Stimulated activated CD8-positive, alpha-beta memory T cell treated with anti-CD3 and anti-CD28 coated beads, Interleukin-15, amount 100 ng/mL, for 24 hours (primary cell): ENCODE measurements at regions not wholly inside any gene's neighbourhood (a gene's known extent, or its start where the extent isn't known, plus 50 kb on each side); places are given as distances from the start of the nearest gene placed in this dataset.
"Not testable (repeated sequence)": the region's sequence is repeated elsewhere in the genome, so short reads cannot be mapped to it uniquely, and the experiment has no call there.

Source experiments
- DNase-seq: peaks from one replicate; pipeline ENCODE4 v3.0.0-alpha.2; 2020; ENCODE audit warnings: low read depth

DNA sequence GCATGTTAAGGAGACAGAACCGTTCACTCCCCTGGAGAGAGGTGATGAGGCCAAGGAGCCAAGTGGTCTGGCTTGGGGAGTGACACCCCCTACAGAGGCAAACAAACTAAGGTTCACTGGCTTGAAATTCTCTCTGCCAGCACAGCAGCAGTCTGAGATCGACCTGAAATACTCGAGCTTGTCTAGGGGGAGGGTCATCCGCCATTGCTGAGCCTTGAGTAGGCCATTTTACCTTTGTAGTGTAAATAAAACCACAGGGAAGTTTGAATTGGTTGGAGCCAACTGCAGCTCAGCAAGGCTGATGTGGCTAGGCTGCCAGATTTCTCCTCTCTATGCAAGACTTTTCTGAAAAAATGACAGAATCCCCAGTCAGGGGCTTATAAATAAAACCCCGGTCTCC lies 52.9 kb downstream of the CDY2B start:
- not testable (repeated sequence) for DNase-seq

GRCh38 chrY:17819700-17820099 lies 60.3 kb downstream of the CDY2B start:
- not testable (repeated sequence) for DNase-seq

DNA sequence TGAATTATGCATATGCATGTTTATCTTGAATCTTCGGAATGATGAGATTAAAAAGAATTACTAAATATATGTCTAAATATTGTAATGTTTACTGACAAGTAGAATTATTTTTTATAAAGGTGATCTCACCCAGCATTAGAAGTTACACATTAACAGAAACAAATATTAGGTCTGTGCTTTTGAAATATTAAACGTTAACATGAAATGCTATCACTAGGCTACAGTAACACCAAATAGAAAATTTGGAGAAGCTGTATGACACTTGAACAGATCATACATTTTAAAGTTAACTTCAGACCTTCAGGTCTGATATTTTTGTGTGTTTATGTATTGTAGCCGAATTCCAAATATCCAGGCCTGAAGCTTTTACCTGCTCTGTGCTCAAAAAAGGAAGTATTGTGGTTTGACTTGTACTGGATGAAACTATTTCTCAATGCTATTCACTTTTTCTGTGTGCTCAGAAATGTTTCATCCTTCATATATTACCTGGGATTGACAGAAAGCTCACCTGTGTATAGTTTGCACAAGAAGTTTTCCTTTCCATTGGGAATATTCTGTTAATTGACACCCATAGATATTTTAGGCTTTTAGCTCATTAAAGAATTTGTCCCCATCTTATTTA lies 60.9 kb downstream of the CDY2B start:
- not testable (repeated sequence) for DNase-seq

GRCh38 chrY:17817076-17818068 lies 62.6 kb downstream of the CDY2B start:
- DNase-seq: not testable (repeated sequence)

DNA sequence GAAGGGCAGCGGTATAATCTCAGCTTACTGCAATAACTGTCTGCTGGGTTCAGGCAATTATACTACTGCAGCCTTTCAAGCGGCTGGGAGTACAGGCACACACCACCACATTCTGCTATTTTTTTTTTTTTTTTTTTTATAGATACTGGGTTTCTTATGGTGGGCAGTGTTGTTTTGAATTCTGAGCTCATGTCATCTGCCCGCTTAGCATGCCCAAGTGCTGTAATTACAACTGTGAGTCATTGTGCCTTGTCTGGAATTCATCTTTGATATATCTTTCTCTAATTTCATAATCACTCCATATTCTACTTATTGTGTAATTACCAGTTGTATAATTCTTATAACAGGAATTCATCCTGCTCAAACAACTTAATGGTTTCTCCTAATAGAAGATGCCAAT lies 67.4 kb downstream of the CDY2B start:
- not testable (repeated sequence) for DNase-seq

GRCh38 chrY:17799915-17800314 lies 80.1 kb downstream of the CDY2B start:
- not testable (repeated sequence) for DNase-seq

DNA sequence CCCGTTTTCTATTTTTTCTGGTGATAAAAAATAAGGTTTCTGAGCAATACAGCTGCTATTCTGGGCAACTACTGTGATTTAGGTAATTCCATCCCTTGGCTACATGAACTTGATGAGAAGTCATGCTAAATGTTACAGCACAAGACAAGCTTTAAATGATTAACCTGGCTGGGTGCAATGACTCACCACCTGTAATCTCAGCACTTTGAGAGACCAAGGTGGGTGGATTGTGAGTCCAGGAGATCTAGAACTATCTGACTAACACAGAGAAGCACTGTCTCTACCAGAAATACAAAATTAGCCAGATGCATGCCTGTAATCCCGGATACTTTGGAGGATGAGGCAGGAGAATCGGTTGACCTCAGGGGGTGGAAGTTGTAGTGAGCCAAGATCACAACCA lies 92.8 kb downstream of the CDY2B start:
- not testable (repeated sequence) for DNase-seq

DNA sequence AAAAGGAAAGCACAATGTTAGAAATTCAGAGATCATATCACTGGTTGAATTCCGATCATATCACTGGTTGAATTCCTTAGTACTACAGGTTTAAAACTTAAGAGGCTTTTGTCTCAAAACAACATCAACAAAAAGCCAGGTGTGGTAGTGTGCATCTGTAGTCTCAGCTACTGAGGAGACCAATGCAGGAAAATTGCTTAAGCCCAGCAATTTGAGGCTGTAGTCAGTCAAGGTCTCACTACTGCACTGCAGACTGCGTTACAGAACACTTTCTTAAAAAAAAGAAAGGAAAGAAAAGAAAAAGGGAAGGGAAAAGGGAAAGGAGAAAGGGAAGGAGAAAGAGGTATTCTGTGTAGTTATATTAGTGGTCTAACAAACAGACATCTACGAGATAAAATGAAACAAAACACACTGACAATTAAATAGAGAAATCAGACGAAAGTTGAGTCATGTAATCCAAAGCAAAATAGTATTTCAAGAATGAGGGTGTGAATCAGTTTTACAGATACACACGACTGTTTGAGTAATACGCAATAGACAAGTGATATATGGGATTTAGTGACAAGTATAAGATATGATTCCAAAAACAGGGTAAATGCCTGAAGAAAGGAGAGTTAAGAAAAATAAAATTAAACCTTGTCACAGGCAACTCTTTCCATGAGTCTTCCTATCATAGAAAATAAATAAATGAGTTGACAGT lies 113.9 kb downstream of the CDY2B start:
- not testable (repeated sequence) for DNase-seq

GRCh38 chrY:17759213-17759612 lies 120.8 kb downstream of the CDY2B start:
- DNase-seq: not testable (repeated sequence)

GRCh38 chrY:17752887-17753497 lies 127.0 kb downstream of the CDY2B start:
- DNase-seq: not testable (repeated sequence)

DNA sequence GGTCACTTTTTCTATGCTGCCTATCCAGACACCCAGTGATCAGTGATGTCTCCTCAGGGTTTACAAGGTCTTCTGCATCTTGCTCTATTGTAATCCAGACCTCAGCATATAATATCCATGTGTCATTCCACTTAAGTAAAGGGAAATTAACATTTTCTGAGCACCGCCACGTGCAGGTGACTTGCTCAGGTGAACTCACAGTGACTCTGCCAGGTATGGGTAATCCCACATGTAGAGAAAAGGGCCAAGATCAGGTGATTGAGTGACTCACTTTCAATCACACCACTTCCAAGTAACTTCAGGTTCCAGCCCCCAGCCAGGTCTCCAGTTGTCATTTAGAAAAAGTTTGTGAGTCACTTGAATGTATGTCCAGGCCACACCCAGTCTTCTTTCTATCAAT lies 140.2 kb downstream of the CDY2B start:
- DNase-seq: not testable (repeated sequence)

DNA sequence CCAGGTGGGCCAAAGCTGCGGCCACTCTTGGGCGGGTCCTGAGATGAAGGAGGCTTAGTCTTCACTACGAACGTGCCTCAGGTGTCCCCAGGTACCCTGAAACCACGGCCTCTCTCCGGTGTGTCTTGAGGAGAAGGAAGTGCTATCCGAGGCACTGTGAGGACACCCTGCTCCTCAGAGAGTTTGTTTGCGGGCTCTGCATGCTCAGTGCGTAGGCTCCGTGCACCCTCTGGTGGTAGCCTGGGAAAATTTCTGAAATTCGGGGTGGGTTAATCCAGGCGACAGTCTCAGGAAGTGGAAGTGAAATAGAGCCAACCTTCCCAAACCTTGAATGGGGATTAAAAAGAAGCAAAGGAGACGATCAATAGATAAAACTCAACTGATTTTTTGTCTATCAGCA lies 150.5 kb downstream of the CDY2B start:
- not testable (repeated sequence) for DNase-seq

- not testable (repeated sequence) for DNase-seq
Measured at GRCh38 chrY:17716329-17717043, 163.5 kb downstream of the CDY2B start.

DNA sequence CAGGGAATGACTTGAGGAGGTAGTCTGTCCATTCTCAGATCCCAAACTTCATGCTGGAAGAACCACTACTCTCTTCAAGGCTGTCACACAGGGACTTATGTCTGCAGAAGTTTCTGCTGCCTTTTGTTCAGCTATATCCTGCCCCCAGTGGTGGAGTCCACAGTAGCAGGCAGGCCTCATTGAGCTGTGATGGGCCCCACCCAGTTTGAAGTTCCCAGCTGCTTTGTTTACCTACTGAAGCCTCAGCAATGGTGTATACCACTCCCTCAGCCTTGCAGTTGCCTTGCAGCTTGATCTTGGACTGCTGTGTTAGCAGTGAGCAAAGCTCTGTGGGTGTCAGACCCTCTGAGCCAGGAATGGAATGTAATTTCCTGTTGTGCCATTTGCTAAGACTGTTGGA lies 212.0 kb downstream of the CDY2B start:
- DNase-seq: not testable (repeated sequence)

DNA sequence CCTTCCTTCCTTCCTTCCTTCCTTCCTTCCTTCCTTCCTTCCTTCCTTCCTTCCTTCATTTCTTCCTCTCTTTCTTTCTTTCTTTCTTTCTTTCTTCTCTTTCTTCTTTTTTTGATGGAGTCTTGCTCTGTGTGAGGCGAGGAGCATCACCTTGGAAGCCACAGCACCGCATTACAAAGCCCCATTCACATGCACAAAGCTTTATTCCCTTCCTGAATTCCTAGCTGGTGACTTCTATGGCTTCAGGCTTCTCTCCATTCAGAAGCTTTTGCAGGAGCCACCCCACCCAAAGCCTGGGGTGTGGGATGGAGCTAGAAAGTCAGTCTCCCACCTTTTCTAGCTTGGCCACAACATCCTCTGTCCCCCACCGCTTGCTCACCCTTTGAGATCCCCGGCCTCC lies 237.0 kb downstream of the CDY2B start:
- DNase-seq: not testable (repeated sequence)

GRCh38 chrY:17634484-17634883 lies 245.5 kb downstream of the CDY2B start:
- not testable (repeated sequence) for DNase-seq

DNA sequence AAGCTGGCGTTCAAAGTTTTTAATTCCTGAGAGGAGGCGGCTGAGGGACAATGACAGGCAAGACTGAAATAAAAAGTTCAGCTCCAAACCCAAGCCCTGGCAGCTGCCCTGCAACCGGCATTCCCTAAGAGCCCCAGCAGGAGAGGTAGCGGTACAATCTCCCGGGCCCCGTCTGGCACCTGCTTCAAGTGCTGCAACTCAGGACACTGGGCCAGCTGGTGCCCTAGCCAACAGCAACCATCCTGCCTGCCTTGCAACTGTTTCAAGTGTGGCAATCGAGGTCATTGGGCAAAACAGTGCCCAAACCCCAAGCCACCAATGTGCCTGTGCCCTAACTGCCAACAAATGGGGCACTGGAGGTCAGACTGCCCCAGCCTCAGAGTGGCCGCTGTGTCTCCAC lies 268.8 kb downstream of the CDY2B start:
- not testable (repeated sequence) for DNase-seq

- DNase-seq: not testable (repeated sequence)
Measured at GRCh38 chrY:17610649-17611048, 269.4 kb downstream of the CDY2B start.

- not testable (repeated sequence) for DNase-seq
Measured at GRCh38 chrY:17607150-17607549, 272.9 kb downstream of the CDY2B start.

DNA sequence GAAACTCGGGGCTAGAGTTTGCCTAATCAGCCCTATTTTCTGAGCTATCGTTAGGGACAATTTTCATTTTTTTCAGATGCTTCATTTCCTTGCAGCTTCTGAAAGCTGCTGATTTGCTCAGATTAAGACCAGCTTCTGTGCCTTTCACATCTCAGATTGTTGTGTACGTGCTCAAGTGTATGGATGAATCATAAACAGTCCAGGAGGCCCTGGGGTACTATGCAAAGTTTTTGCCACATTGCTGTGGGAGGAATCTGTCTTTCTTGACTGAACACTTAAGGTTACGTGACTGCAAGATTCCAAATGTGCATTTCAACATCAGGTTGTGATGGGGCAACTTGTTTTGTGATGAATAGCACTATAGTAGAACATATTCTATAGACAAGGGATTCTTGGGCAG lies 280.8 kb downstream of the CDY2B start:
- DNase-seq: not testable (repeated sequence)

GRCh38 chrY:17593748-17594147 lies 286.3 kb downstream of the CDY2B start:
- DNase-seq: not testable (repeated sequence)
